ENCODE measurements at regions not wholly inside any gene's neighbourhood (a gene's known extent, or its start where the extent isn't known, plus 50 kb on each side); places are given as distances from the start of the nearest gene placed in this dataset.

- no peak overlapping the region for H3K4me3 Mint-ChIP-seq (ENCODE audit: low read depth, unreplicated experiment)
- no peak for TF ChIP-seq CTCF (IDR thresholded peaks at IDR 0.05; ENCODE audit: unreplicated experiment)
- DNase-seq: no peak
- H3K36me3 Mint-ChIP-seq (ENCODE audit: insufficient read depth, unreplicated experiment): no peaks in the 10 kb centered on the region
- CTCF ChIA-PET: no interaction called here
- intact Hi-C loops (cut with micrococcal nuclease; ENCODE audit: unreplicated experiment): no loop called here
- no peaks in the 10 kb centered on the region for H3K27me3 Mint-ChIP-seq (ENCODE audit: unreplicated experiment)
- no peaks in the 10 kb centered on the region for H3K9me3 Mint-ChIP-seq (ENCODE audit: low read depth, unreplicated experiment)
- peaks cover under 1% of the 10 kb centered on the region for H3K4me1 Mint-ChIP-seq (ENCODE audit: low read depth, unreplicated experiment)
- no peak overlapping the region for H3K27ac Mint-ChIP-seq (ENCODE audit: unreplicated experiment)
- BruUV-seq (replicated peaks): no TSS peak
These were observed 373.7 kb downstream of the ENC1 start for GRCh38 chr5:74266836-74267235.

- no peaks in the 10 kb centered on the region for H3K4me1 Mint-ChIP-seq (ENCODE audit: low read depth, unreplicated experiment)
- BruUV-seq (replicated peaks): no TSS peak
- H3K4me3 Mint-ChIP-seq (ENCODE audit: low read depth, unreplicated experiment): no peak overlapping the region
- no peaks in the 10 kb centered on the region for H3K36me3 Mint-ChIP-seq (ENCODE audit: insufficient read depth, unreplicated experiment)
- no peak overlapping the region for H3K27ac Mint-ChIP-seq (ENCODE audit: unreplicated experiment)
- H3K27me3 Mint-ChIP-seq (ENCODE audit: unreplicated experiment): no peaks in the 10 kb centered on the region
- H3K9me3 Mint-ChIP-seq (ENCODE audit: low read depth, unreplicated experiment): no peaks in the 10 kb centered on the region
- intact Hi-C loops (cut with micrococcal nuclease; ENCODE audit: unreplicated experiment): no loop called here
- TF ChIP-seq CTCF (IDR thresholded peaks at IDR 0.05; ENCODE audit: unreplicated experiment): no peak
- CTCF ChIA-PET: no interaction called here
- DNase-seq: no peak
These were observed 374.4 kb downstream of the ENC1 start for GRCh38 chr5:74266132-74266531.

GRCh38 chr5:74262544-74263207 is 377.9 kb downstream of the ENC1 start:
- intact Hi-C loops (cut with micrococcal nuclease; ENCODE audit: unreplicated experiment): no loop called here
- Mint-ChIP-seq H3K4me3 (ENCODE audit: low read depth, unreplicated experiment) (no peak overlapping the region), H3K36me3 (ENCODE audit: insufficient read depth, unreplicated experiment) (no peaks in the 10 kb centered on the region)

GRCh38 chr5:74261866-74262265 is 378.7 kb downstream of the ENC1 start:
- no peaks in the 10 kb centered on the region for H3K27me3 Mint-ChIP-seq (ENCODE audit: unreplicated experiment)
- no peak overlapping the region for H3K27ac Mint-ChIP-seq (ENCODE audit: unreplicated experiment)
- BruUV-seq (replicated peaks): no TSS peak
- no peak for DNase-seq
- intact Hi-C loops (cut with micrococcal nuclease; ENCODE audit: unreplicated experiment): no loop called here
- H3K4me1 Mint-ChIP-seq (ENCODE audit: low read depth, unreplicated experiment): peaks cover 23% of the 10 kb centered on the region
- H3K36me3 Mint-ChIP-seq (ENCODE audit: insufficient read depth, unreplicated experiment): no peaks in the 10 kb centered on the region
- H3K4me3 Mint-ChIP-seq (ENCODE audit: low read depth, unreplicated experiment): no peak overlapping the region
- H3K9me3 Mint-ChIP-seq (ENCODE audit: low read depth, unreplicated experiment): no peaks in the 10 kb centered on the region
- TF ChIP-seq CTCF (IDR thresholded peaks at IDR 0.05; ENCODE audit: unreplicated experiment): no peak
- CTCF ChIA-PET: no interaction called here

More at GRCh38 chr5:74262544-74263207, 377.9 kb downstream of the ENC1 start:
- CTCF ChIA-PET: interaction anchor here (0.6 kb wide), 1 partner anchor 37 kb away, joined by 9 read pairs; no protein-coding TSS in a partner anchor
- no TSS peak for BruUV-seq (replicated peaks)
- Mint-ChIP-seq H3K27me3 (ENCODE audit: unreplicated experiment) (no peaks in the 10 kb centered on the region), H3K27ac (ENCODE audit: unreplicated experiment) (no peak overlapping the region), H3K4me1 (ENCODE audit: low read depth, unreplicated experiment) (peaks cover 15% of the 10 kb centered on the region), H3K9me3 (ENCODE audit: low read depth, unreplicated experiment) (no peaks in the 10 kb centered on the region)
- no peak for TF ChIP-seq CTCF (IDR thresholded peaks at IDR 0.05; ENCODE audit: unreplicated experiment)
- no peak for DNase-seq

Data from Calu3 (cell line).